ENCODE measurements at regions not wholly inside any gene's neighbourhood (a gene's known extent, or its start where the extent isn't known, plus 50 kb on each side); places are given as distances from the start of the nearest gene placed in this dataset.

GRCh38 chrX:99613041-99613440 is 797.0 kb downstream of the PCDH19 start:
- Histone ChIP-seq H4K20me1 (ENCODE audit: insufficient read depth, low read length) (no peaks in the 10 kb centered on the region), H3K56ac (ENCODE audit: extremely low read depth, insufficient read depth, low read length) (no peak overlapping the region), H3K4ac (ENCODE audit: low read depth, low read length) (no peak overlapping the region), H3K36me3 (ENCODE audit: control insufficient read depth, insufficient read depth, low read length) (no peaks in the 10 kb centered on the region), H3K27ac (ENCODE audit: insufficient read depth, low read length) (no peak overlapping the region), H3K4me2 (ENCODE audit: low read depth, low read length) (no peak overlapping the region), H2AFZ (replicated peaks; ENCODE audit: low read length, poor library complexity) (no peak overlapping the region), H3K79me1 (ENCODE audit: low read depth in 1 of 2, low read length in 2 of 2) (no peaks in the 10 kb centered on the region), H4K5ac (ENCODE audit: low read depth, low read length) (no peak overlapping the region), H2BK20ac (ENCODE audit: low read depth, low read length) (no peak overlapping the region), H2BK120ac (ENCODE audit: low read depth, low read length) (no peak overlapping the region), H3K18ac (ENCODE audit: low read depth, low read length) (no peak overlapping the region), H3K4me1 (ENCODE audit: control insufficient read depth, insufficient read depth, low read length) (no peaks in the 10 kb centered on the region), H3K27me3 (ENCODE audit: control insufficient read depth, insufficient read depth, low read length) (no peaks in the 10 kb centered on the region), H3K9me1 (ENCODE audit: insufficient read depth, low read length) (no peaks in the 10 kb centered on the region), H2BK5ac (ENCODE audit: low read depth, low read length, poor library complexity, severe bottlenecking) (no peak overlapping the region), H2AK9ac (replicated peaks; ENCODE audit: low read depth, low read length, poor library complexity) (no peak overlapping the region), H3K9ac (ENCODE audit: low read depth, low read length) (no peak overlapping the region), H3K4me3 (ENCODE audit: insufficient read depth, low read depth, low read length) (no peak overlapping the region), H3K23ac (ENCODE audit: low read depth, low read length) (no peak overlapping the region), H4K91ac (ENCODE audit: insufficient read depth, low read depth, low read length) (no peak overlapping the region), H2BK15ac (ENCODE audit: low read depth, low read length) (no peak overlapping the region), H4K8ac (ENCODE audit: low read depth in 2 of 2, low read length in 2 of 2) (no peak overlapping the region), H3K9me3 (ENCODE audit: control insufficient read depth, insufficient read depth, low read length) (no peaks in the 10 kb centered on the region), H2AK5ac (ENCODE audit: low read depth, low read length) (no peak overlapping the region), H3K14ac (replicated peaks; ENCODE audit: low read depth, low read length) (no peak overlapping the region)
- ChIA-PET POLR2A (ENCODE audit: unreplicated experiment) (no interaction called here), CTCF (no interaction called here)
- intact Hi-C loops (cut with micrococcal nuclease), result no loop called here
- dilution Hi-C loops (cut with HindIII; ENCODE audit: low sequenced_read_pairs, unreplicated experiment), result no loop called here
- BruUV-seq (replicated peaks), result no TSS peak
- TF ChIP-seq CHD1 (IDR thresholded peaks at IDR 0.05; ENCODE audit: low read depth, low read length), result no peak
- no peak for TF ChIP-seq POLR2A (IDR thresholded peaks at IDR 0.05; ENCODE audit: low read depth, low read length)
- TF ChIP-seq CTCF (conservative IDR thresholded peaks at IDR 0.05; ENCODE audit: low read depth, low read length), result no peak
- no peak for TF ChIP-seq MAZ (IDR thresholded peaks at IDR 0.05; ENCODE audit: borderline replicate concordance, low read depth, low read length)
- TF ChIP-seq CEBPB (IDR thresholded peaks at IDR 0.05; ENCODE audit: low read depth, low read length), result no peak
- TF ChIP-seq MAFK (IDR thresholded peaks at IDR 0.05; ENCODE audit: low read depth, low read length), result no peak
- TF ChIP-seq ELK1 (IDR thresholded peaks at IDR 0.05; ENCODE audit: borderline replicate concordance, low read depth, low read length), result no peak
- TF ChIP-seq RAD21 (IDR thresholded peaks at IDR 0.05; ENCODE audit: low read length), result no peak
- no peak for TF ChIP-seq RFX5 (IDR thresholded peaks at IDR 0.05; ENCODE audit: low read depth, low read length)
- no peak for TF ChIP-seq NFE2L2 (IDR thresholded peaks at IDR 0.05; ENCODE audit: low read depth, low read length)
- TF ChIP-seq MXI1 (IDR thresholded peaks at IDR 0.05; ENCODE audit: borderline replicate concordance, low read depth, low read length), result no peak
- TF ChIP-seq USF2 (IDR thresholded peaks at IDR 0.05; ENCODE audit: low read depth, low read length), result no peak
- TF ChIP-seq FOS (IDR thresholded peaks at IDR 0.05; ENCODE audit: low read depth, low read length), result no peak
- TF ChIP-seq BHLHE40 (IDR thresholded peaks at IDR 0.05; ENCODE audit: low read depth, low read length), result no peak
- no peak for TF ChIP-seq RCOR1 (IDR thresholded peaks at IDR 0.05; ENCODE audit: insufficient replicate concordance, low read length)
- no peak for TF ChIP-seq SMC3 (IDR thresholded peaks at IDR 0.05; ENCODE audit: low read depth, low read length)
- DNase-seq (no peak), ATAC-seq (ENCODE audit: low read depth) (no peak)
- in situ Hi-C loops (cut with MboI; ENCODE audit: low sequenced_read_pairs), result no loop called here

Data from IMR-90 (cell line).